ENCODE measurements at regions not wholly inside any gene's neighbourhood (a gene's known extent, or its start where the extent isn't known, plus 50 kb on each side); places are given as distances from the start of the nearest gene placed in this dataset.
"Not testable (repeated sequence)": the region's sequence is repeated elsewhere in the genome, so short reads cannot be mapped to it uniquely, and the experiment has no call there.

- H3K27me3 ChIP-seq = no peaks in the 10 kb centered on the region
- H3K9me3 ChIP-seq = no peaks in the 10 kb centered on the region
- H3K4me3 ChIP-seq = no peak overlapping the region
- DNase-seq (ENCODE audit: extremely low spot score in 2 of 2) = no peak
- TF ChIP-seq POLR2AphosphoS5 (IDR thresholded peaks at IDR 0.05; ENCODE audit: insufficient read depth in 1 of 2, low read depth in 1 of 2) (no peak), POLR2A (IDR thresholded peaks at IDR 0.05) (no peak)
- TF ChIP-seq, protein P1, sequence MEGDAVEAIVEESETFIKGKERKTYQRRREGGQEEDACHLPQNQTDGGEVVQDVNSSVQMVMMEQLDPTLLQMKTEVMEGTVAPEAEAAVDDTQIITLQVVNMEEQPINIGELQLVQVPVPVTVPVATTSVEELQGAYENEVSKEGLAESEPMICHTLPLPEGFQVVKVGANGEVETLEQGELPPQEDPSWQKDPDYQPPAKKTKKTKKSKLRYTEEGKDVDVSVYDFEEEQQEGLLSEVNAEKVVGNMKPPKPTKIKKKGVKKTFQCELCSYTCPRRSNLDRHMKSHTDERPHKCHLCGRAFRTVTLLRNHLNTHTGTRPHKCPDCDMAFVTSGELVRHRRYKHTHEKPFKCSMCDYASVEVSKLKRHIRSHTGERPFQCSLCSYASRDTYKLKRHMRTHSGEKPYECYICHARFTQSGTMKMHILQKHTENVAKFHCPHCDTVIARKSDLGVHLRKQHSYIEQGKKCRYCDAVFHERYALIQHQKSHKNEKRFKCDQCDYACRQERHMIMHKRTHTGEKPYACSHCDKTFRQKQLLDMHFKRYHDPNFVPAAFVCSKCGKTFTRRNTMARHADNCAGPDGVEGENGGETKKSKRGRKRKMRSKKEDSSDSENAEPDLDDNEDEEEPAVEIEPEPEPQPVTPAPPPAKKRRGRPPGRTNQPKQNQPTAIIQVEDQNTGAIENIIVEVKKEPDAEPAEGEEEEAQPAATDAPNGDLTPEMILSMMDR (IDR thresholded peaks at IDR 0.05) = no peak
- intact Hi-C loops (cut with DNase I) = no loop called here
- H3K4me1 ChIP-seq = no peaks in the 10 kb centered on the region
- H3K36me3 ChIP-seq = no peaks in the 10 kb centered on the region
- H3K27ac ChIP-seq = no peak overlapping the region
Observed at GRCh38 chr7:32677593-32677992, 182.3 kb downstream of the AVL9 start.

DNA sequence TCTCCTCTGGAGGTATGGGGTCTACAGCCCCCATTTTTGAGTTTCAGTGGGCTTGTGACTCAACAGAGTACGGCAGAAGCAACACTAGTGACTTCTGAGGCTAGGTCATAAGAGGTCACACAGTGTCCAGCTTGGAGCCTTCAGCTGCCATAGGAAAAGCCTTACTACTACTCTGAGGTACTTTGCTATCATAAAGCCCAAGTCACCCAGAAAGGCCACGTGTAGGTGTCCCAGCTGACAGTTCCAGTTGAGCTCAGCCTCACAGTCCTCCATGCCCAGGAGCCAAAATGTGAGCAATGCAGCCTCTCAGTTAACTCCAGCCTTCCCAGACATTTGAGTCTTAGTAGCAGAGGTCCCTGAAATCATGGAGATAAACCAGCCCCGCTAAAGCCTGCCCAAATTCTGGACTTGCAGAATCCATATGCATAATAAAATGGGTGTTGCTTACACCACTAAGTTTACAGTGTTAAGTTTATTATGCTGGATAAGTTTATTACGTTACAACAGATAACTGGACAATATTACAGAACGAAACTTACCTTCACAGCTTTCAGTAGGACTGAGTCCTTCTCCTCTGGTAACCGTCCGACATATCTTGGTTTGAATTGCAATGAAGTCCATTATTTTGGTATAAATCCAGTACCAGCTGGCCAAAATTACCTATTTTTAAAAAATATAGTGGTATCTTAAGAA lies 181.1 kb downstream of the AVL9 start:
- no peaks in the 10 kb centered on the region for H3K27me3 ChIP-seq
- H3K9me3 ChIP-seq = no peaks in the 10 kb centered on the region
- H3K4me1 ChIP-seq = no peaks in the 10 kb centered on the region
- H3K27ac ChIP-seq = no peak overlapping the region
- no peaks in the 10 kb centered on the region for H3K36me3 ChIP-seq
- DNase-seq (ENCODE audit: extremely low spot score in 2 of 2) = no peak
- TF ChIP-seq POLR2AphosphoS5 (IDR thresholded peaks at IDR 0.05; ENCODE audit: insufficient read depth in 1 of 2, low read depth in 1 of 2) (no peak), POLR2A (IDR thresholded peaks at IDR 0.05) (no peak)
- TF ChIP-seq, protein P1 (IDR thresholded peaks at IDR 0.05) = no peak
- intact Hi-C loops (cut with DNase I) = no loop called here
- no peak overlapping the region for H3K4me3 ChIP-seq

DNA sequence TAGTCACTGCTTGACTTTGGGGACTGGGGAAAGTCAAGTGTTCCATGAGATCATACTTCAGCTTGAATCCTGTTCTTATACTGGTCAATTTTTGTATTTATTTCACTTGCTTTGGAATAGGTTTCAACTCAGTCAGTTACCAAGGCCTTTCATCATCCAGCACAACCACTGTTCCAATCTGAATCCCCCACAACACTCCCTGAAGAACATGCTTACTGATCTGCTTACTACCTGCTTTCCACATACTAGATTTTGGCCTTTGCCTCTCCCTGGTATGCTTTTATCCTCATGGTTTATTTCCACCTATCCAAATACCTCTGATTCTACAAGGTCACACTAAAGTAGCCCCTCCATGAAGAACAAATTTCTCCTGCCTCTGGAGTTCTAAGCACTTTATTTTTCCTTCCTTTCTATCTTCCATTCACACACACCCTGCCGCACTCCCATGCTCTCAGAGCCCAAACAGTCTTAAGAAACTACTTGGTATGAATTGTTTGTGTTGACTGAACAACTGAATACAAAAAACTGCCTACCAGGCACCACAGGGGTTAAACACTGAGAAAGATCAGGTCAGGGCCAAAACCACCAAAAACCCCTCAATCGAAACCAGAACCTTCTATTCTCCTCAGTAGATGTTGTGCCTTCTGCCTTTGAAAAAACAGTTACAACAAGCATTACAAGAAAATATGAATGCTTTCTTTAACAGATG lies 178.1 kb downstream of the AVL9 start:
- Histone ChIP-seq H3K4me3 (no peak overlapping the region), H3K27me3 (no peaks in the 10 kb centered on the region), H3K27ac (no peak overlapping the region), H3K36me3 (no peaks in the 10 kb centered on the region), H3K4me1 (no peaks in the 10 kb centered on the region), H3K9me3 (no peaks in the 10 kb centered on the region)
- intact Hi-C loops (cut with DNase I) = no loop called here
- TF ChIP-seq POLR2AphosphoS5 (IDR thresholded peaks at IDR 0.05; ENCODE audit: insufficient read depth in 1 of 2, low read depth in 1 of 2) (no peak), POLR2A (IDR thresholded peaks at IDR 0.05) (no peak)
- TF ChIP-seq, protein P1 (IDR thresholded peaks at IDR 0.05) = no peak
- no peak for DNase-seq (ENCODE audit: extremely low spot score in 2 of 2)

DNA sequence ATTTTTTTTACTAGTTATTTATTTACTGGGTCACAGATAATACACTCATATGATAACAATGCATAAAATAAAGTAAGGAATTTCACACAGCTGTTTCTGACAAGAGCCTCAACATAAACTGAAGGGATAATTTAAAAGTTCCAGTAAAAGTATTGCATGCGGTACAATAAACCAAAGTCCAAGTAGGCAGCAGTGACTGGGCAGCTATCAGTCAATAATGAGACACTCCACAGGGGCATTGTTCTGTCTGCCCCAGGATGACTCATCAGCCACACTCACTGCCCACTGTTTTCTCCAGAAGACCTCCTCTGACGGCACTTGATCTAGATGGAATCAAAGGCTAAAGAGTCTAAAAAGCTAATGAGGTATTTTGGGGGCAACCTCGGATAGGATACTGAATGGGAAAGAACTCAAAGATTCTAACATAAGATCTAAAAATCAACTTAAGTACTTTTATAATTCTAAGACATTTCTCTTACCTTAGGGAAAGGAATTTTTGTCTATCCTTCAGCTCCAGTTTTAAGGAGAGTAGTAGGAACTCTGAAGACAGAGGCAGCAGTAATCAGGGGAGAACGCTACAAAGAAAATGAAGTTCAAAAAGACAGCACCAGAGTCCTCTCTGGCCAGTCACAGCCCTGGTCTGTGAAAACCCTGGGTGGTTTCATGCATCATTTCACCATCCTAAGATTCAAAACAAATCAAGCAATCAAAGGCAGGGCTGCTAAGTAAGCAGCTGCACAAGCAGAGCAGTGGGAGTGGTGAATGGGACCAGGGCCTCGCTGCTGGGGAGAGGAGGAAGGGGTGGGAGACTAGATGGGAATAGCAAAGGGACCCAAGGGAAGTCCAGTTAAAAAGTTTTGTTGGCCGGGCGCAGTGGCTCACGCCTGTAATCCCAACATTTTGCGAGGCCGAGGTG lies 175.1 kb downstream of the AVL9 start:
- Histone ChIP-seq H3K4me1 (no peaks in the 10 kb centered on the region), H3K4me3 (no peak overlapping the region), H3K27ac (no peak overlapping the region), H3K27me3 (no peaks in the 10 kb centered on the region), H3K9me3 (no peaks in the 10 kb centered on the region), H3K36me3 (no peaks in the 10 kb centered on the region)
- TF ChIP-seq POLR2A (IDR thresholded peaks at IDR 0.05) (no peak), POLR2AphosphoS5 (IDR thresholded peaks at IDR 0.05; ENCODE audit: insufficient read depth in 1 of 2, low read depth in 1 of 2) (no peak)
- intact Hi-C loops (cut with DNase I) = no loop called here
- DNase-seq (ENCODE audit: extremely low spot score in 2 of 2) = no peak

DNA sequence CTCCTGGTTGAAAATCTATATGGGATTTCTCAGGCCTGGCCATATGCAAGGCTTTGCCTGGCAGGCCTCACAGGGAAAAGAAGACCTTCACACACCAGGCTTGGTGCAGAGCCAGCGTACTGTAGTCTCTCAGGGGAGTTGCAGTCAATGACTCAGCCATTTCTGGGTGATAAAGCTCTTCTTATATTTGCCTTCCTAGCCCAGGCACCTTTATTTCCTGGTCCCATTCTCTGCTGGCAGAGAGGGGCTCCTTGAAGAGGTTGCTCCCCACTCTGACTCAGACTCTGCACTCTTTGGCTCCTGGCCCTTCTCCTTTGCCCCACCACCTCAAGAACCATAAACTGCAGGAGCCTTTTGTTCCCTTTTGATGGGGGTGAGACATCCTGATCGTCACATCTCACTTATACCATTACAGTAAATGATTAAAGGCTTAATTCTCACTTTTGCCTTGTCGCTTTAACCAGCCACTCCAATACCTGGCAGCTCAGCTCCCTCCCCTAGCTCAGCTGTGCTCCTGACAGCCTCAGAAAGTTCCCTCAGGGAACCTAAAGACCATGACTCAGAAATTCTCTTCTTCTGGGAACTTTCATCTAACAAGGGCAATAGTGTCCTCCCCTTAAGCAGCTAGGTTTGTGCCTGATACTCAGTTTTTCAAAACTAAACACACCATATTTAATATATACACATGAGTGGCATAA lies 174.0 kb downstream of the AVL9 start:
- intact Hi-C loops (cut with DNase I); H3K4me1 ChIP-seq; H3K27ac ChIP-seq; H3K9me3 ChIP-seq; H3K4me3 ChIP-seq; DNase-seq (ENCODE audit: extremely low spot score in 2 of 2); H3K36me3 ChIP-seq; H3K27me3 ChIP-seq: not testable (repeated sequence)

DNA sequence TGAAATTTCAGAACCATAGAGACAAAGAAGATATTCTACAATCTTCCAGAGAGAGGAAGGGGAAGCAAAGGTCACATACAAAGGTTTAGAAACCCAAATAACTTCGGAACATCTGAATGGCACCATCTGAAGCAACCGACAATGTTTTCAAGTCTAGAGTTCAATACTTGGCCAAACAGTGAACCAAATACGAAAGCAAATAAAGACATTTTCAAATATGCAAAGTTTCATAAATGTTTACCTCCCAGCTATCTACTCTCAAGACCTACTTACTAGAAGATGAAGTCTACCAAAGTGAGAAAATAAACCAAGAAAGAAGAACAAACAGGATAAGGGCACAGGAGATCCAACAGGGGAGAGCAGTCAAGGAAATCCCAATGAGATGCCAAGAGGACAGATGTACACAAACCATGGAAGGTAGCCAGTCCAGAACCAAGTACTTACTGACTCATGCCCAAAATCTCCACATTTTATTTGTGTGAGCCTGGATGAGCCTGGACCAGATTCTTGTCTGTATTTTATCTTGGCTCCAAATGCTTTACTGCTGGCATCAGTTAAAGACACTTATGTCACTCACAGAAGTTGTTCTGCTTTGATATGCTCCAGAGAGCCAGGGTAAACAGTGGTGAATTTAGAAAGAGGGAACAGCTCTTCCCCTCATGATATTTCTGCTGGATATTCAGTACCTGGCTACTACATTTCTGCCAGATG lies 173.3 kb downstream of the AVL9 start:
- H3K9me3 ChIP-seq; DNase-seq (ENCODE audit: extremely low spot score in 2 of 2); H3K4me1 ChIP-seq; H3K4me3 ChIP-seq; H3K27ac ChIP-seq; H3K27me3 ChIP-seq; H3K36me3 ChIP-seq; intact Hi-C loops (cut with DNase I): not testable (repeated sequence)

DNA sequence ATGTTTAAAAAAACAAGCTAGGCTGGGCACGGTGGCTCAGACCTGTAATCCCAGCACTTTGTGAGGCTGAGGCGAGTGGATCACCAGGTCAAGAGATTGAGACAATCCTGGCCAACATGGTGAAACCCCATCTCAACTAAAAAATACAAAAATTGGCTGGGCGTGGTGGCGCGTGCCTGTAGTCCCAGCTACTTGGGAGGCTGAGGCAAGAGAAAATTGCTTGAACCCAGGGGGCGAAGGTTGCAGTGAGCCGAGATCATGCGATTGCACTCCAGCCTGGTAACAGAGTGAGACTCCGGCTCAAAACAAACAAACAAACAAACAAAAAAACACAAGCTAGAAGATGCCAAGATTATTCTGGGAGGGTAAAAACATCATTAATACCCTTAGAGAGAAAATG lies 172.3 kb downstream of the AVL9 start:
- H3K4me3 ChIP-seq; H3K9me3 ChIP-seq; intact Hi-C loops (cut with DNase I); DNase-seq (ENCODE audit: extremely low spot score in 2 of 2); H3K4me1 ChIP-seq; H3K27me3 ChIP-seq; H3K36me3 ChIP-seq; H3K27ac ChIP-seq: not testable (repeated sequence)

DNA sequence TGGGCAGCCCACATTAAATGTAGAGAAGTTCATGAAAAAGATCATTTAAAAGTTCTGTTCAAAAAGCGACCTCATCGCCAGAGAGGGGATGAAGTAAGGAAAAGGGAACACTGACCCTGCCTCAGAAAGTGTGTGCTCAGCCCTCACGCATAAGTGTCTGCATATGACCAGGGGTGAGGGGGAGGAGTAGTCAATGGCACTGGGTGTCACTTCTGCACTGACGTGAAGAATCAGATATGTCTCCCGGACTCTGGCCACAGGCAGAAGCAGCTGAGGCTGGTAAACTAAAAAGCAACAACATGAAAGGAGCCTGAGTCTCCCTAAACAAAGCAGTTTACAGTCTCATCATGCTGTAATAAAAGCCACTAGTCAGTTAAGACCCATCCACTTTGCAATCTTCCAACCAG lies 168.5 kb downstream of the AVL9 start:
- H3K27ac ChIP-seq; DNase-seq (ENCODE audit: extremely low spot score in 2 of 2); intact Hi-C loops (cut with DNase I); H3K36me3 ChIP-seq; H3K4me3 ChIP-seq; H3K9me3 ChIP-seq; H3K27me3 ChIP-seq; H3K4me1 ChIP-seq: not testable (repeated sequence)
